HG03342 (cell line): ENCODE measurements at regions not wholly inside any gene's neighbourhood (a gene's known extent, or its start where the extent isn't known, plus 50 kb on each side); places are given as distances from the start of the nearest gene placed in this dataset.

Experiments used
- ATAC-seq: cut with Tn5 transposase; IDR thresholded peaks from one replicate; pipeline ENCODE4 v1.9.1; 2021; ENCODE audit warnings: mild to moderate bottlenecking, moderate library complexity; ENCODE audit not compliant: unreplicated experiment

GRCh38 chr12:125645724-125646123, 580.5 kb downstream of the AACS start:
- ATAC-seq, result no peak

- ATAC-seq, result no peak
Measured at GRCh38 chr12:125650587-125650986, 585.4 kb downstream of the AACS start.

GRCh38 chr12:125651625-125652024, 586.4 kb downstream of the AACS start:
- ATAC-seq, result no peak

- no peak for ATAC-seq
Measured at GRCh38 chr12:125652681-125653080, 587.4 kb downstream of the AACS start.

GRCh38 chr12:125657681-125658080, 592.4 kb downstream of the AACS start:
- ATAC-seq, result no peak

- ATAC-seq, result no peak
Measured at GRCh38 chr12:125674554-125675338, 609.5 kb downstream of the AACS start.

GRCh38 chr12:125676366-125676765, 611.1 kb downstream of the AACS start:
- no peak for ATAC-seq

GRCh38 chr12:125677829-125678228, 612.6 kb downstream of the AACS start:
- ATAC-seq, result no peak

- no peak for ATAC-seq
Measured at GRCh38 chr12:125678589-125678993, 613.4 kb downstream of the AACS start.

GRCh38 chr12:125683748-125684381, 618.6 kb downstream of the AACS start:
- ATAC-seq, result peak; percentile 74

- ATAC-seq, result no peak
Measured at GRCh38 chr12:125684968-125685790, 619.9 kb downstream of the AACS start.

- ATAC-seq, result no peak
Measured at GRCh38 chr12:125685915-125686314, 620.7 kb downstream of the AACS start.

- ATAC-seq, result no peak
Measured at GRCh38 chr12:125687403-125687802, 622.2 kb downstream of the AACS start.

GRCh38 chr12:125687820-125688219, 622.6 kb downstream of the AACS start:
- no peak for ATAC-seq

- ATAC-seq, result no peak
Measured at GRCh38 chr12:125688223-125688622, 623.0 kb downstream of the AACS start.

- no peak for ATAC-seq
Measured at GRCh38 chr12:125688881-125689280, 623.6 kb downstream of the AACS start.

- ATAC-seq, result no peak
Measured at GRCh38 chr12:125689576-125690410, 624.6 kb downstream of the AACS start.

GRCh38 chr12:125690841-125691240, 625.6 kb downstream of the AACS start:
- ATAC-seq, result no peak

GRCh38 chr12:125696054-125696453, 630.8 kb downstream of the AACS start:
- ATAC-seq, result no peak

- no peak for ATAC-seq
Measured at GRCh38 chr12:125704803-125705202, 639.6 kb downstream of the AACS start.

- ATAC-seq, result no peak
Measured at GRCh38 chr12:125720961-125721360, 655.7 kb downstream of the AACS start.
